Neural crest cell (in vitro differentiated cells): ENCODE measurements at regions not wholly inside any gene's neighbourhood (a gene's known extent, or its start where the extent isn't known, plus 50 kb on each side); places are given as distances from the start of the nearest gene placed in this dataset.
A peak's percentile ranks its signal among the peaks of the same experiment; 100 is the strongest.

ENCODE experiments used
- DNase-seq: peaks from one replicate; pipeline ENCODE4 v3.0.0; 2021; ENCODE audit warnings: low read depth, mixed read lengths, low spot score
- H3K27ac Mint-ChIP-seq: one replicate; pipeline ENCODE4 v1.8.0; 2021; ENCODE audit warnings: mild to moderate bottlenecking, mixed read lengths; ENCODE audit not compliant: unreplicated experiment
- H3K27me3 Mint-ChIP-seq: 2 replicates; pipeline ENCODE4 v1.8.0; 2021; ENCODE audit warnings: low read depth, mild to moderate bottlenecking, mixed read lengths
- H3K36me3 Mint-ChIP-seq: 2 replicates; pipeline ENCODE4 v1.8.0; 2021; ENCODE audit warnings: low read depth, mild to moderate bottlenecking, mixed read lengths
- H3K4me1 Mint-ChIP-seq: 2 replicates; pipeline ENCODE4 v1.8.0; 2021; ENCODE audit warnings: mixed read lengths
- H3K4me3 Mint-ChIP-seq: one replicate; pipeline ENCODE4 v1.8.0; 2021; ENCODE audit warnings: mild to moderate bottlenecking, mixed read lengths
- H3K9me3 Mint-ChIP-seq: 2 replicates; pipeline ENCODE4 v1.8.0; 2021; ENCODE audit warnings: mixed read lengths
- CTCF ChIP-seq: fragments of 200-600 bp; sonication (generic); conservative IDR thresholded peaks from 2 replicates; pipeline ENCODE4 v1.5.0; 2021; ENCODE audit warnings: antibody characterized with exemption, mild to moderate bottlenecking

GRCh38 chr9:100661668-100662067, 83.8 kb downstream of the CAVIN4 start:
- no peak for DNase-seq
- Mint-ChIP-seq H3K36me3 (no peaks in the 10 kb centered on the region), H3K4me3 (no peak overlapping the region), H3K9me3 (peaks cover 6% of the 10 kb centered on the region), H3K27ac (no peak overlapping the region), H3K27me3 (peaks cover 2% of the 10 kb centered on the region), H3K4me1 (no peaks in the 10 kb centered on the region)
- TF ChIP-seq CTCF: no peak

GRCh38 chr9:100662122-100662521, 84.2 kb downstream of the CAVIN4 start:
- Mint-ChIP-seq H3K27ac (no peak overlapping the region), H3K36me3 (no peaks in the 10 kb centered on the region), H3K4me1 (no peaks in the 10 kb centered on the region), H3K27me3 (peaks cover 2% of the 10 kb centered on the region), H3K4me3 (no peak overlapping the region), H3K9me3 (peaks cover 6% of the 10 kb centered on the region)
- TF ChIP-seq CTCF: no peak
- no peak for DNase-seq

GRCh38 chr9:100667448-100667847, 89.6 kb downstream of the CAVIN4 start:
- no peak for TF ChIP-seq CTCF
- Mint-ChIP-seq H3K4me3 (no peak overlapping the region), H3K27ac (no peak overlapping the region), H3K36me3 (no peaks in the 10 kb centered on the region), H3K9me3 (peaks cover 6% of the 10 kb centered on the region), H3K4me1 (peaks cover 5% of the 10 kb centered on the region), H3K27me3 (peaks cover 2% of the 10 kb centered on the region)
- DNase-seq: no peak

- H3K27me3 Mint-ChIP-seq: peaks cover under 1% of the 10 kb centered on the region
- peaks cover 5% of the 10 kb centered on the region for H3K4me1 Mint-ChIP-seq
- DNase-seq: no peak
- no peak for TF ChIP-seq CTCF
- peaks cover 6% of the 10 kb centered on the region for H3K9me3 Mint-ChIP-seq
- H3K36me3 Mint-ChIP-seq: no peaks in the 10 kb centered on the region
- H3K27ac Mint-ChIP-seq: no peak overlapping the region
- no peak overlapping the region for H3K4me3 Mint-ChIP-seq
Observed at GRCh38 chr9:100668024-100668423, 90.1 kb downstream of the CAVIN4 start.

GRCh38 chr9:100669968-100670367, 92.1 kb downstream of the CAVIN4 start:
- H3K27ac Mint-ChIP-seq: peak overlapping the region; percentile 32
- peaks cover 5% of the 10 kb centered on the region for H3K4me1 Mint-ChIP-seq
- no peak for DNase-seq
- no peaks in the 10 kb centered on the region for H3K36me3 Mint-ChIP-seq
- H3K27me3 Mint-ChIP-seq: no peaks in the 10 kb centered on the region
- no peak overlapping the region for H3K4me3 Mint-ChIP-seq
- TF ChIP-seq CTCF: no peak
- peaks cover 6% of the 10 kb centered on the region for H3K9me3 Mint-ChIP-seq

- no peak for TF ChIP-seq CTCF
- Mint-ChIP-seq H3K9me3 (peaks cover 2% of the 10 kb centered on the region), H3K4me3 (no peak overlapping the region)
Observed at GRCh38 chr9:100670719-100671118, 92.8 kb downstream of the CAVIN4 start.

More at GRCh38 chr9:100670719-100671118, 92.8 kb downstream of the CAVIN4 start:
- Mint-ChIP-seq H3K36me3 (no peaks in the 10 kb centered on the region), H3K4me1 (peaks cover 5% of the 10 kb centered on the region), H3K27ac (no peak overlapping the region), H3K27me3 (no peaks in the 10 kb centered on the region)
- DNase-seq: no peak
